Colonic mucosa (tissue), 4 donors: ENCODE measurements at regions not wholly inside any gene's neighbourhood (a gene's known extent, or its start where the extent isn't known, plus 50 kb on each side); places are given as distances from the start of the nearest gene placed in this dataset.

Experiments used
- DNase-seq: peaks from one replicate; pipeline ENCODE4 v3.0.0-alpha.2; 2020
- H3K27ac ChIP-seq: fragments of 200-600 bp; one replicate; pipeline ENCODE4 v1.8.0; 2021
- H3K27me3 ChIP-seq: fragments of 200-600 bp; one replicate; pipeline ENCODE4 v1.8.0; 2021
- H3K36me3 ChIP-seq: fragments of 200-600 bp; one replicate; pipeline ENCODE4 v1.8.0; 2021
- H3K4me1 ChIP-seq: fragments of 200-600 bp; one replicate; pipeline ENCODE4 v1.8.0; 2021; ENCODE audit warnings: mild to moderate bottlenecking
- H3K4me3 ChIP-seq: fragments of 200-600 bp; one replicate; pipeline ENCODE4 v1.8.0; 2021
- H3K9ac ChIP-seq, 2 donors: one replicate each; pipeline ENCODE4 v1.7.0; 2013; ENCODE audit warnings: control low read depth in 2 of 2, low read depth in 2 of 2, low read length in 2 of 2
- H3K9me3 ChIP-seq: fragments of 200-600 bp; one replicate; pipeline ENCODE4 v1.8.0; 2021
- intact Hi-C: fragments of 100-400 bp; cut with DNase I; formaldehyde crosslinking; loops from one replicate; pipeline ENCODE4 v1.14.1; 2022
- TF ChIP-seq, protein P1 (sequence below): fragments of 200-600 bp; IDR thresholded peaks from one replicate; pipeline ENCODE4 v1.8.0; 2022; ENCODE audit warnings: antibody characterized with exemption, mild to moderate bottlenecking
- donor health status: healthy.
- donor health status: DM: no; HTN: no; CAD: no.
- donor health status: DM: no; HTN: no; CAD: no.

DNA sequence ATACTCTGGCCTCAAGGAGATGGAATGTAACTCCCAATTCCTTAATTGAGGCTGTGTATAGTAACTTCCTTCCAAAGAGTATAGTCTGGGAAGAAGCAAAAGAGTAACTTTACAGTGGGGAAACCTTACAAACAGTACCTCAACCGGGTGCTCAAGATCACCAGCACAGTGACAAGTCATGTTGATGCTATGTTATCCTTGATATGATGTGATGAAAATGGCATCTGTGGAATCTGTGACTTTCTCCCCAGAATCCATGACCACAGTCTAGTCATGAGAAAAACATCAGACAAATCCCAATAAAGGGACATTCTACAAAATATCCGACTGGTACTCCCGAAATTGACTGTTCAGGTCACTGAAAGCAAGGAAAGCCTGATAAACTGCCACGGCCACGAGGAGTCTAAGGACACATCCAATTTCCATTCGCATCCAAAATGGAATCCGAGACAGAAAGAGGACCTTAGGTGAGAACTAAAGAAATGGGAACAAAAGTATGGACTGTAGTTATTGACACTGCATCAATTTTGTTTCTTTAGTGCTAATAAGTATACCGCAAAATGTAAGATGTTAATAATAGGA lies 97.3 kb upstream of the FRMD6 start:
- Histone ChIP-seq H3K36me3 (no peaks in the 10 kb centered on the region), H3K27me3 (no peaks in the 10 kb centered on the region), H3K4me3 (no peak overlapping the region), H3K27ac (no peak overlapping the region), H3K9ac (no peak overlapping the region), H3K4me1 (no peaks in the 10 kb centered on the region), H3K9me3 (no peaks in the 10 kb centered on the region)
- TF ChIP-seq, protein P1, sequence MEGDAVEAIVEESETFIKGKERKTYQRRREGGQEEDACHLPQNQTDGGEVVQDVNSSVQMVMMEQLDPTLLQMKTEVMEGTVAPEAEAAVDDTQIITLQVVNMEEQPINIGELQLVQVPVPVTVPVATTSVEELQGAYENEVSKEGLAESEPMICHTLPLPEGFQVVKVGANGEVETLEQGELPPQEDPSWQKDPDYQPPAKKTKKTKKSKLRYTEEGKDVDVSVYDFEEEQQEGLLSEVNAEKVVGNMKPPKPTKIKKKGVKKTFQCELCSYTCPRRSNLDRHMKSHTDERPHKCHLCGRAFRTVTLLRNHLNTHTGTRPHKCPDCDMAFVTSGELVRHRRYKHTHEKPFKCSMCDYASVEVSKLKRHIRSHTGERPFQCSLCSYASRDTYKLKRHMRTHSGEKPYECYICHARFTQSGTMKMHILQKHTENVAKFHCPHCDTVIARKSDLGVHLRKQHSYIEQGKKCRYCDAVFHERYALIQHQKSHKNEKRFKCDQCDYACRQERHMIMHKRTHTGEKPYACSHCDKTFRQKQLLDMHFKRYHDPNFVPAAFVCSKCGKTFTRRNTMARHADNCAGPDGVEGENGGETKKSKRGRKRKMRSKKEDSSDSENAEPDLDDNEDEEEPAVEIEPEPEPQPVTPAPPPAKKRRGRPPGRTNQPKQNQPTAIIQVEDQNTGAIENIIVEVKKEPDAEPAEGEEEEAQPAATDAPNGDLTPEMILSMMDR: no peak
- no peak for DNase-seq
- intact Hi-C loops: loop anchor here (10.0 kb wide), 1 partner anchor 270 kb away; no protein-coding TSS in a partner anchor

DNA sequence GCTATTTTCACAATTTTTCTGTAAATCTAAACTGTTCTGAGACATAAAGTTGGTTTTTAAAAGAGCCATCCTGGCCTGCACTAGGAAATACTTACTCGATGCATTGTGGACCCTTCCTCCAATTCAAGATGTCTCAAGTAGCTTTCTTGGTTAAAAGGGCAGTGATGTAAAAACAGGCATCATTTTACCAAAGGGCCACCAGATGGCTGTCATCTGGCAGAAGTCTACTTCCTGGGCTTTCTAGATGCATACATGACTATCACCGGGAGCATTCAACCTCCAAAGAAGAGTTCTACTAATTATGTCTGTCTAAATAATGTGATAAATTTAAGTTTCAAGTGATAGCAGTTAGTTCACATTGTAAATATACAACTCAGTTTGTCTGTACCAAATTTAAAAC lies 96.8 kb upstream of the FRMD6 start:
- Histone ChIP-seq H3K27me3 (no peaks in the 10 kb centered on the region), H3K4me1 (no peaks in the 10 kb centered on the region), H3K9ac (no peak overlapping the region), H3K36me3 (no peaks in the 10 kb centered on the region), H3K4me3 (no peak overlapping the region), H3K9me3 (no peaks in the 10 kb centered on the region), H3K27ac (no peak overlapping the region)
- no peak for DNase-seq
- TF ChIP-seq, protein P1: no peak
- intact Hi-C loops: loop anchor here (10.0 kb wide), 1 partner anchor 270 kb away; no protein-coding TSS in a partner anchor

DNA sequence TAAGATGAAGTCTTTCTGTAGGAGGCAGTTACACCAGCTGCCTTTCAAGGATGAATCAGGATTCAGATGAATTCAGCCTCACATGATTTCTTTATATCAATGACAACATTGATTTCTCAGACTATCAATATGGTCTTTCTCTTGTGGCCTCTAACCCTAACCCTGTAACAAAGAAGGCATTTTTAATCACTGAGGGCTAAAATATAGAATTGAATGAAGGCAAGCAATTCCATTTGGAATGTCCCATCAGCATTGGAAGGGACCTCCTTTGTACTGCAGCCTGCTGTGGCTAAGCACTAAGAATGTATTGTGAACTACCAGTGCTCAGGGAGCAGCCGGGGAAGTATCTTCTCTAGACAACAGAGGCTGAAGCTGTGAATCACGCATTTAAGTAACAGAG lies 90.6 kb upstream of the FRMD6 start:
- DNase-seq: no peak
- intact Hi-C loops: no loop called here
- no peak overlapping the region for H3K9ac ChIP-seq
- no peak overlapping the region for H3K27ac ChIP-seq
- no peaks in the 10 kb centered on the region for H3K27me3 ChIP-seq
- no peaks in the 10 kb centered on the region for H3K4me1 ChIP-seq
- H3K4me3 ChIP-seq: no peak overlapping the region
- H3K36me3 ChIP-seq: no peaks in the 10 kb centered on the region
- TF ChIP-seq, protein P1: no peak
- no peaks in the 10 kb centered on the region for H3K9me3 ChIP-seq

DNA sequence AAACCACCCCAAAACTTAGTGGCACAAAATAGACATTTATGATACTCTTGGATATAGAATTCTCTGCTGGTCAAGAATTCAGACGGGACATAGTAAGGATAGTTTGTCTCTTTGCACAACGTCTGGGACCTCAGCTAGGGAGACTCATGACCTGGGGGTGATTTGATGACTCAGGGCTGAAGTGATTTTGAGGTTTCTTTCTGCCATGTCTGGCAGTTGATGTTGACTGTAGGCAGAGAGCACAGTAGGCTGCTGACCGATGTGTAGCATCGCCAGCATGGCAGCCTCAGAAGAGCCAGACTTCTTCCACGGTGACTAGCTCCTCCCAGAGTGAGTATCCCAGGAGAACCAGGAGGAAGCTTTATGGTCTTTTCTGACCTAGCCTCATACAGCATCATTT lies 88.9 kb upstream of the FRMD6 start:
- intact Hi-C loops: no loop called here
- TF ChIP-seq, protein P1: no peak
- Histone ChIP-seq H3K9me3 (no peaks in the 10 kb centered on the region), H3K9ac (no peak overlapping the region), H3K27ac (no peak overlapping the region), H3K4me3 (no peak overlapping the region), H3K27me3 (no peaks in the 10 kb centered on the region), H3K36me3 (no peaks in the 10 kb centered on the region), H3K4me1 (no peaks in the 10 kb centered on the region)
- no peak for DNase-seq

DNA sequence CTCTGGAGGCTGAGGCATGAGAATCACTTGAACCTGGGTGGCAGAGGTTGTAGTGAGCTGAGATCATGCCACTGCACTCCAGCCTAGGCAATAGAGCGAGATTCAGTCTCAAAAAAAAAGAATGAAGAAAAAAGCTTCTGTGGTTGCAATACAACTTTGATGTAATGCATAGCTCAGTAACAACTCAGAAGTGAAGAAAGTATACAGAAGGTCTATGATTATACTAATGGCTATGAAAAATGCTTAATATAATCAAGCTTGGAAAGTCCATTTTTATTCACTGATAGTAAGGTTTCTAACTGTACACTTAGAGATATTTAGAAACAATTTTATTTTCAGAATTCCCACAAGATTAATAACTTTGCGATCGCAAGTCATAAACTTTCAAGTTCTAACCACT lies 88.2 kb upstream of the FRMD6 start:
- Histone ChIP-seq H3K27ac (no peak overlapping the region), H3K4me3 (no peak overlapping the region), H3K9me3 (no peaks in the 10 kb centered on the region), H3K9ac (no peak overlapping the region), H3K36me3 (no peaks in the 10 kb centered on the region), H3K27me3 (no peaks in the 10 kb centered on the region), H3K4me1 (no peaks in the 10 kb centered on the region)
- intact Hi-C loops: no loop called here
- TF ChIP-seq, protein P1: no peak
- no peak for DNase-seq
